GM06990 (cell line): ENCODE measurements at regions not wholly inside any gene's neighbourhood (a gene's known extent, or its start where the extent isn't known, plus 50 kb on each side); places are given as distances from the start of the nearest gene placed in this dataset.
A peak's percentile ranks its signal among the peaks of the same experiment; 100 is the strongest.

ENCODE experiments used
- DNase-seq: peaks from one replicate; pipeline ENCODE4 v3.0.0-alpha.2; 2011; ENCODE audit not compliant: insufficient read length; ENCODE audit errors: extremely low read depth
- H3K27me3 ChIP-seq: replicated peaks from 2 replicates; pipeline ENCODE4 v1.6.0; 2011; ENCODE audit warnings: low read length; ENCODE audit not compliant: control insufficient read depth, insufficient read depth
- H3K36me3 ChIP-seq: 2 replicates; pipeline ENCODE4 v1.5.1; 2011; ENCODE audit warnings: low read length; ENCODE audit not compliant: control insufficient read depth, insufficient read depth
- H3K4me3 ChIP-seq: replicated peaks from 2 replicates; pipeline ENCODE4 v1.5.1; 2011; ENCODE audit warnings: low read depth, mild to moderate bottlenecking, control low read depth, low read length
- CTCF ChIP-seq: IDR thresholded peaks from 2 replicates; pipeline ENCODE4 v1.5.1; 2011; ENCODE audit warnings: low read length, control low read depth, mild to moderate bottlenecking, inconsistent platforms; ENCODE audit not compliant: insufficient read depth, poor library complexity, severe bottlenecking

GRCh38 chrX:129115104-129115503 is 408.2 kb downstream of the SMARCA1 start:
- Histone ChIP-seq H3K4me3 (no peak overlapping the region), H3K36me3 (no peaks in the 10 kb centered on the region), H3K27me3 (no peaks in the 10 kb centered on the region)
- no peak for DNase-seq
- TF ChIP-seq CTCF, result peak; percentile 43

GRCh38 chrX:129111081-129111798 is 412.1 kb downstream of the SMARCA1 start:
- Histone ChIP-seq H3K27me3 (no peaks in the 10 kb centered on the region), H3K4me3 (no peak overlapping the region), H3K36me3 (no peaks in the 10 kb centered on the region)
- TF ChIP-seq CTCF, result no peak
- DNase-seq, result no peak

- H3K27me3 ChIP-seq, result no peaks in the 10 kb centered on the region
- H3K4me3 ChIP-seq, result no peak overlapping the region
- no peak for DNase-seq
- H3K36me3 ChIP-seq, result no peaks in the 10 kb centered on the region
- no peak for TF ChIP-seq CTCF
Measured at GRCh38 chrX:129108936-129109335, 414.4 kb downstream of the SMARCA1 start.

GRCh38 chrX:129099207-129099606 is 424.1 kb downstream of the SMARCA1 start:
- no peak for TF ChIP-seq CTCF
- no peaks in the 10 kb centered on the region for H3K27me3 ChIP-seq
- H3K36me3 ChIP-seq, result no peaks in the 10 kb centered on the region
- H3K4me3 ChIP-seq, result no peak overlapping the region
- DNase-seq, result no peak

GRCh38 chrX:129097668-129098067 is 425.6 kb downstream of the SMARCA1 start:
- no peak for TF ChIP-seq CTCF
- H3K36me3 ChIP-seq, result no peaks in the 10 kb centered on the region
- H3K4me3 ChIP-seq, result no peak overlapping the region
- DNase-seq, result no peak
- H3K27me3 ChIP-seq, result no peaks in the 10 kb centered on the region

GRCh38 chrX:129093706-129094105 is 429.6 kb downstream of the SMARCA1 start:
- Histone ChIP-seq H3K4me3 (no peak overlapping the region), H3K36me3 (no peaks in the 10 kb centered on the region), H3K27me3 (no peaks in the 10 kb centered on the region)
- no peak for DNase-seq
- TF ChIP-seq CTCF, result no peak
